NCI-H82 treated with DMSO at 0.1 percent for 48 hours (cell line): ENCODE measurements at regions not wholly inside any gene's neighbourhood (a gene's known extent, or its start where the extent isn't known, plus 50 kb on each side); places are given as distances from the start of the nearest gene placed in this dataset.
"Not testable (repeated sequence)": the region's sequence is repeated elsewhere in the genome, so short reads cannot be mapped to it uniquely, and the experiment has no call there.

ENCODE experiments used
- DNase-seq: peaks from one replicate; lab custom pipeline; 2025; ENCODE audit not compliant: unreplicated experiment; lab: John Stamatoyannopoulos, UW

- DNase-seq: no peak
Observed at GRCh38 chr1:30108186-30108585, 615.2 kb downstream of the MATN1 start.

GRCh38 chr1:30106125-30106524 is 617.3 kb downstream of the MATN1 start:
- no peak for DNase-seq

GRCh38 chr1:30104551-30104950 is 618.8 kb downstream of the MATN1 start:
- no peak for DNase-seq

GRCh38 chr1:30103708-30104411 is 619.5 kb downstream of the MATN1 start:
- DNase-seq: no peak

- no peak for DNase-seq
Observed at GRCh38 chr1:30102605-30103004, 620.8 kb downstream of the MATN1 start.

GRCh38 chr1:30101487-30102227 is 621.7 kb downstream of the MATN1 start:
- DNase-seq: no peak

GRCh38 chr1:30101016-30101415 is 622.4 kb downstream of the MATN1 start:
- no peak for DNase-seq

- no peak for DNase-seq
Observed at GRCh38 chr1:30100524-30100862, 622.9 kb downstream of the MATN1 start.

GRCh38 chr1:30099587-30100523 is 623.5 kb downstream of the MATN1 start:
- no peak for DNase-seq

GRCh38 chr1:30097851-30098250 is 625.5 kb downstream of the MATN1 start:
- not testable (repeated sequence) for DNase-seq

- DNase-seq: no peak
Observed at GRCh38 chr1:30095451-30096025, 627.8 kb downstream of the MATN1 start.

GRCh38 chr1:30095051-30095450 is 628.3 kb downstream of the MATN1 start:
- no peak for DNase-seq

GRCh38 chr1:30092051-30092858 is 631.1 kb downstream of the MATN1 start:
- DNase-seq: no peak

GRCh38 chr1:30090162-30090820 is 633.1 kb downstream of the MATN1 start:
- DNase-seq: no peak

- DNase-seq: peak; percentile 83
Observed at GRCh38 chr1:30089024-30089430, 634.4 kb downstream of the MATN1 start.

GRCh38 chr1:30088594-30088993 is 634.8 kb downstream of the MATN1 start:
- DNase-seq: no peak

GRCh38 chr1:30087465-30087864 is 635.9 kb downstream of the MATN1 start:
- DNase-seq: no peak

GRCh38 chr1:30085811-30086770 is 637.3 kb downstream of the MATN1 start:
- DNase-seq: no peak
